Activated CD4-positive, alpha-beta T cell treated with anti-CD3 and anti-CD28 coated beads, Interleukin-2, amount 10 ng/mL, durations not matched to agents 24 days and 14 days (primary cell): ENCODE measurements at regions not wholly inside any gene's neighbourhood (a gene's known extent, or its start where the extent isn't known, plus 50 kb on each side); places are given as distances from the start of the nearest gene placed in this dataset.
"Not testable (repeated sequence)": the region's sequence is repeated elsewhere in the genome, so short reads cannot be mapped to it uniquely, and the experiment has no call there.

Source experiments
- DNase-seq: peaks from one replicate; pipeline ENCODE4 v3.0.0; 2022
- H3K27ac Mint-ChIP-seq: one replicate; pipeline ENCODE4 v1.8.0; 2022; ENCODE audit warnings: mild to moderate bottlenecking, mixed read lengths
- H3K27me3 Mint-ChIP-seq: one replicate; pipeline ENCODE4 v1.8.0; 2022; ENCODE audit warnings: mixed read lengths
- H3K36me3 Mint-ChIP-seq: one replicate; pipeline ENCODE4 v1.8.0; 2022; ENCODE audit warnings: low read depth, mild to moderate bottlenecking, mixed read lengths
- H3K4me1 Mint-ChIP-seq: one replicate; pipeline ENCODE4 v1.8.0; 2021; ENCODE audit warnings: mixed read lengths
- H3K4me3 Mint-ChIP-seq: one replicate; pipeline ENCODE4 v1.8.0; 2022; ENCODE audit warnings: mild to moderate bottlenecking, moderate library complexity, mixed read lengths
- H3K9me3 Mint-ChIP-seq: one replicate; pipeline ENCODE4 v1.8.0; 2021; ENCODE audit warnings: mixed read lengths
- intact Hi-C: fragments of 100-400 bp; cut with micrococcal nuclease; formaldehyde crosslinking; loops from one replicate; pipeline ENCODE4 v1.15.1; 2023

- Mint-ChIP-seq H3K27ac (no peak overlapping the region), H3K4me1 (no peaks in the 10 kb centered on the region), H3K36me3 (no peaks in the 10 kb centered on the region), H3K4me3 (no peak overlapping the region), H3K9me3 (no peaks in the 10 kb centered on the region), H3K27me3 (no peaks in the 10 kb centered on the region)
- intact Hi-C loops: no loop called here
- no peak for DNase-seq
These were observed 194.1 kb upstream of the TENM4 start for GRCh38 chr11:79634905-79635304.

GRCh38 chr11:79627281-79627680 is 186.5 kb upstream of the TENM4 start:
- H3K27me3 Mint-ChIP-seq: no peaks in the 10 kb centered on the region
- intact Hi-C loops: no loop called here
- H3K36me3 Mint-ChIP-seq: no peaks in the 10 kb centered on the region
- no peaks in the 10 kb centered on the region for H3K9me3 Mint-ChIP-seq
- no peaks in the 10 kb centered on the region for H3K4me1 Mint-ChIP-seq
- H3K27ac Mint-ChIP-seq: no peak overlapping the region
- no peak for DNase-seq
- no peak overlapping the region for H3K4me3 Mint-ChIP-seq

- Mint-ChIP-seq H3K27me3 (no peaks in the 10 kb centered on the region), H3K4me3 (no peak overlapping the region), H3K27ac (no peak overlapping the region), H3K4me1 (no peaks in the 10 kb centered on the region), H3K36me3 (no peaks in the 10 kb centered on the region), H3K9me3 (no peaks in the 10 kb centered on the region)
- no peak for DNase-seq
- intact Hi-C loops: no loop called here
These were observed 185.6 kb upstream of the TENM4 start for GRCh38 chr11:79626135-79627075.

GRCh38 chr11:79623375-79623774 is 182.5 kb upstream of the TENM4 start:
- Mint-ChIP-seq H3K27ac (no peak overlapping the region), H3K27me3 (no peaks in the 10 kb centered on the region), H3K9me3 (no peaks in the 10 kb centered on the region), H3K36me3 (no peaks in the 10 kb centered on the region), H3K4me1 (no peaks in the 10 kb centered on the region), H3K4me3 (no peak overlapping the region)
- DNase-seq: no peak
- intact Hi-C loops: no loop called here

GRCh38 chr11:79617561-79617960 is 176.7 kb upstream of the TENM4 start:
- Mint-ChIP-seq H3K36me3 (no peaks in the 10 kb centered on the region), H3K4me1 (no peaks in the 10 kb centered on the region), H3K27me3 (peaks cover 2% of the 10 kb centered on the region), H3K9me3 (peaks cover 6% of the 10 kb centered on the region), H3K4me3 (no peak overlapping the region), H3K27ac (no peak overlapping the region)
- intact Hi-C loops: no loop called here
- DNase-seq: no peak

- Mint-ChIP-seq H3K4me3 (no peak overlapping the region), H3K36me3 (no peaks in the 10 kb centered on the region), H3K27me3 (peaks cover 2% of the 10 kb centered on the region), H3K4me1 (no peaks in the 10 kb centered on the region), H3K27ac (no peak overlapping the region), H3K9me3 (peaks cover 6% of the 10 kb centered on the region)
- intact Hi-C loops: no loop called here
- DNase-seq: no peak
These were observed 175.6 kb upstream of the TENM4 start for GRCh38 chr11:79616392-79616851.

- Mint-ChIP-seq H3K36me3 (no peaks in the 10 kb centered on the region), H3K9me3 (peaks cover 6% of the 10 kb centered on the region), H3K4me1 (no peaks in the 10 kb centered on the region), H3K4me3 (no peak overlapping the region), H3K27me3 (peaks cover 2% of the 10 kb centered on the region), H3K27ac (no peak overlapping the region)
- intact Hi-C loops: no loop called here
- no peak for DNase-seq
These were observed 174.6 kb upstream of the TENM4 start for GRCh38 chr11:79615425-79615824.

- no peak overlapping the region for H3K27ac Mint-ChIP-seq
These were observed 169.8 kb upstream of the TENM4 start for GRCh38 chr11:79610678-79611077.

GRCh38 chr11:79610139-79610538 is 169.3 kb upstream of the TENM4 start:
- Mint-ChIP-seq H3K4me1 (no peaks in the 10 kb centered on the region), H3K27me3 (peaks cover 2% of the 10 kb centered on the region), H3K9me3 (peaks cover 16% of the 10 kb centered on the region), H3K4me3 (no peak overlapping the region), H3K27ac (no peak overlapping the region), H3K36me3 (no peaks in the 10 kb centered on the region)
- no peak for DNase-seq
- intact Hi-C loops: no loop called here

More at GRCh38 chr11:79610678-79611077, 169.8 kb upstream of the TENM4 start:
- H3K4me3 Mint-ChIP-seq: no peak overlapping the region
- H3K9me3 Mint-ChIP-seq: peaks cover 16% of the 10 kb centered on the region
- DNase-seq: no peak
- H3K4me1 Mint-ChIP-seq: no peaks in the 10 kb centered on the region
- intact Hi-C loops: no loop called here
- H3K27me3 Mint-ChIP-seq: peaks cover 2% of the 10 kb centered on the region
- H3K36me3 Mint-ChIP-seq: no peaks in the 10 kb centered on the region

GRCh38 chr11:79609511-79609910 is 168.7 kb upstream of the TENM4 start:
- Mint-ChIP-seq H3K9me3 (peaks cover 16% of the 10 kb centered on the region), H3K36me3 (no peaks in the 10 kb centered on the region), H3K4me3 (no peak overlapping the region), H3K27me3 (peaks cover 2% of the 10 kb centered on the region), H3K4me1 (no peaks in the 10 kb centered on the region), H3K27ac (no peak overlapping the region)
- intact Hi-C loops: no loop called here
- DNase-seq: no peak

GRCh38 chr11:79606461-79606860 is 165.6 kb upstream of the TENM4 start:
- intact Hi-C loops, H3K4me3 Mint-ChIP-seq, H3K27ac Mint-ChIP-seq, H3K4me1 Mint-ChIP-seq, H3K27me3 Mint-ChIP-seq, DNase-seq, H3K36me3 Mint-ChIP-seq: not testable (repeated sequence)
- H3K9me3 Mint-ChIP-seq: peaks cover 10% of the 10 kb centered on the region

- Mint-ChIP-seq H3K27ac (no peak overlapping the region), H3K4me3 (no peak overlapping the region), H3K4me1 (no peaks in the 10 kb centered on the region), H3K9me3 (no peaks in the 10 kb centered on the region), H3K36me3 (no peaks in the 10 kb centered on the region), H3K27me3 (no peaks in the 10 kb centered on the region)
- DNase-seq: no peak
- intact Hi-C loops: no loop called here
These were observed 159.9 kb upstream of the TENM4 start for GRCh38 chr11:79600711-79601110.

- Mint-ChIP-seq H3K4me1 (no peaks in the 10 kb centered on the region), H3K4me3 (no peak overlapping the region), H3K27me3 (no peaks in the 10 kb centered on the region), H3K36me3 (no peaks in the 10 kb centered on the region), H3K27ac (no peak overlapping the region), H3K9me3 (no peaks in the 10 kb centered on the region)
- intact Hi-C loops: no loop called here
- no peak for DNase-seq
These were observed 154.0 kb upstream of the TENM4 start for GRCh38 chr11:79594834-79595233.

- H3K4me3 Mint-ChIP-seq: no peak overlapping the region
- H3K27ac Mint-ChIP-seq: no peak overlapping the region
- H3K9me3 Mint-ChIP-seq: peaks cover 7% of the 10 kb centered on the region
- no peaks in the 10 kb centered on the region for H3K36me3 Mint-ChIP-seq
- no peak for DNase-seq
- no peaks in the 10 kb centered on the region for H3K27me3 Mint-ChIP-seq
- H3K4me1 Mint-ChIP-seq: no peaks in the 10 kb centered on the region
- intact Hi-C loops: no loop called here
These were observed 152.0 kb upstream of the TENM4 start for GRCh38 chr11:79592824-79593223.

- no peaks in the 10 kb centered on the region for H3K27me3 Mint-ChIP-seq
- no peak overlapping the region for H3K4me3 Mint-ChIP-seq
- H3K27ac Mint-ChIP-seq: no peak overlapping the region
- intact Hi-C loops: no loop called here
- no peak for DNase-seq
- H3K36me3 Mint-ChIP-seq: no peaks in the 10 kb centered on the region
- peaks cover 7% of the 10 kb centered on the region for H3K9me3 Mint-ChIP-seq
- H3K4me1 Mint-ChIP-seq: no peaks in the 10 kb centered on the region
These were observed 151.6 kb upstream of the TENM4 start for GRCh38 chr11:79592406-79592805.
